GM12891 (cell line): ENCODE measurements at regions not wholly inside any gene's neighbourhood (a gene's known extent, or its start where the extent isn't known, plus 50 kb on each side); places are given as distances from the start of the nearest gene placed in this dataset.

ENCODE experiments used
- PAX5 ChIP-seq: IDR thresholded peaks from 2 replicates; pipeline ENCODE4 v1.6.1; 2011; ENCODE audit warnings: low read length, moderate library complexity, mild to moderate bottlenecking; ENCODE audit not compliant: insufficient read depth, severe bottlenecking
- POLR2A ChIP-seq: IDR thresholded peaks from 2 replicates; pipeline ENCODE4 v1.6.1; 2011; ENCODE audit warnings: low read depth, low read length, control low read depth
- POLR2AphosphoS5 ChIP-seq: IDR thresholded peaks from 2 replicates; pipeline ENCODE4 v1.6.1; 2011; ENCODE audit warnings: low read depth, low read length, control low read depth
- POU2F2 ChIP-seq: IDR thresholded peaks from 2 replicates; pipeline ENCODE4 v1.6.1; 2011; ENCODE audit warnings: low read depth, mild to moderate bottlenecking, control low read depth, low read length, moderate library complexity
- SPI1 ChIP-seq: IDR thresholded peaks from 2 replicates; pipeline ENCODE4 v1.6.1; 2011; ENCODE audit warnings: low read depth, low read length, control low read depth
- TAF1 ChIP-seq: IDR thresholded peaks from 2 replicates; pipeline ENCODE4 v1.6.1; 2011; ENCODE audit warnings: low read depth, low read length, control low read depth

DNA sequence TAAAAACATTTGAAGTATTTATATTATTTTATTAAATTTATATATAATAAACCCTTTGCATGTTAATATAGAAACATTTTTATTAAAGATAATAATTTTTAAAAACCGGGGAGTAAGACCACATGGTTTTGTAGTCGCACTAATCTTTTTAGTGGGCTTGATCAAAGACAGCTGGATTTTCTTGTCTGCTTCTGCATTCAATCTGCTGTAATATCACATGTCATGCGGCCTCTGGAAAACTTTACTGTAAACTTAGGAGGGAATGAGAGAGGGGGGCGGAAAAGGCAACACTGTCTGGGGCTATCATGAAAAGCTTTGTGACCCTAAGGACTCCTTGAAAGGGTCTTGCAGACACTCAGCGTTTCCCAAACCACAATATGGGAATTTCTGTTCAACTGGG lies 62.8 kb upstream of the NLGN4X start:
- TF ChIP-seq POLR2A (no peak), SPI1 (no peak), POLR2AphosphoS5 (no peak), TAF1 (no peak), PAX5 (no peak), POU2F2 (no peak)
